ENCODE measurements at regions not wholly inside any gene's neighbourhood (a gene's known extent, or its start where the extent isn't known, plus 50 kb on each side); places are given as distances from the start of the nearest gene placed in this dataset.

- no peak for DNase-seq
Observed at GRCh38 chr4:96193061-96193460, 353.2 kb downstream of the PDHA2 start.

- DNase-seq: no peak
Observed at GRCh38 chr4:96194993-96195392, 355.1 kb downstream of the PDHA2 start.

GRCh38 chr4:96205143-96205936 is 365.4 kb downstream of the PDHA2 start:
- no peak for DNase-seq

DNA sequence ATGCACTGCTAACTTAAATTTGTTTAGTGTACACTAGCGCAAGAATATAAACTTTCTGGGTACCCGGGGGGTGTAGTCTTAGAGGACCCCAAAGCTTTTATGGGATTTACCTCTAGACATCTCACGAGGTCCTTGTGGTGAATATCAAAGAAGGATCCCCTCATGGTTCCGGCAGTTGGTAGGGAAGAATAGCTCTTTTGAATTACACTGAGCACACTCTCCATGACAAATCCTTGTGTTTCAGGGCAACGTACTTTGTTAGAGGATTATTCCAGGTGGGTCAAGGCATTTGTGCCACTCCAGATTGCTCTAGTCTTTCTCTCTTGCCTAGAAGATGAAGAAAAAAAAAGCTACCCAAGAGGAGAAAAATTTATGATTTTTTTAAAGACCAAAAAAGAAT is 387.6 kb downstream of the PDHA2 start:
- no peak for DNase-seq

DNA sequence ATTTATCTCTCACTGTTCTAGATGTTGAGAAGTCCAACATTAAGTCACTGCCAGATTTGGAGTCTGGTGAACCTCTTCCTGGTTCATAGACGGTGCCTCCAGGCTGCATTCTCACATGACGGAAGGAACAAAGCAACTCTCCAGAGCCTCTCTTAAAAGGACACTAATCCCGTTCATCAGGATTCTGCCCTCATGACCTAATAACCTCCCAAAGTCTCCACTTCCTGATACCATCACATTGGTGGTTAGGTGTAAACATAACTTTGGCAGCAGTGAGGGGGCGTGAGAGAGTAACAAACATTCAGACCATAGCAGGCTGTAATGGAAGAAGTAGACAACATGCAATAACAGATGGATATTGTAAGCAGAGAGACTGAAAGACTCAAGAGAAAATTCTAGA is 388.6 kb downstream of the PDHA2 start:
- no peak for DNase-seq

- DNase-seq: no peak
Observed at GRCh38 chr4:96240041-96240440, 400.1 kb downstream of the PDHA2 start.

- no peak for DNase-seq
Observed at GRCh38 chr4:96241819-96242218, 401.9 kb downstream of the PDHA2 start.

GRCh38 chr4:96247096-96247495 is 407.2 kb downstream of the PDHA2 start:
- DNase-seq: no peak

- DNase-seq: no peak
Observed at GRCh38 chr4:96248225-96248624, 408.3 kb downstream of the PDHA2 start.

GRCh38 chr4:96260064-96260682 is 420.3 kb downstream of the PDHA2 start:
- no peak for DNase-seq

GRCh38 chr4:96262057-96262456 is 422.2 kb downstream of the PDHA2 start:
- no peak for DNase-seq

- DNase-seq: no peak
Observed at GRCh38 chr4:96263291-96263690, 423.4 kb downstream of the PDHA2 start.

- no peak for DNase-seq
Observed at GRCh38 chr4:96264941-96265463, 425.1 kb downstream of the PDHA2 start.

DNA sequence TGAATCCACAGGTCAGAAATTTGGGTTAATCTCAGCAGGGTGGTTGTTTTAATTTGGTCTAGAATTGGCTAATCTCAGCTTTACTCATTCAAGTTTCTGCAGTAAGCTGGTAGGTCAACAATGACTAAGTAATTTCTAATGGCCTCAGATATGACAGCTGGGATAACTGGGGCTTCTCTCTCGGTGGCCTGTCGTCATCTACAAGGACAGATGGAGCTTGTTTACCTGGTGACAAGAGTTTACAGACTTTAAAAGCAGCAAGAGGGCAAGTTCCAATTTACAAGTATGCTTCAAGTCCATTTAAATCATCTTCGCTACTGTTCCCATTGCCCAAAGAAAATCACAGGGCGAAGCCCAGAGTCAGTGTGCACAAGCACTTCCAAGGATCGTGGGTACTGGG is 453.9 kb downstream of the PDHA2 start:
- no peak for DNase-seq

GRCh38 chr4:96295143-96295741 is 455.3 kb downstream of the PDHA2 start:
- no peak for DNase-seq

GRCh38 chr4:96301715-96302114 is 461.8 kb downstream of the PDHA2 start:
- no peak for DNase-seq

DNA sequence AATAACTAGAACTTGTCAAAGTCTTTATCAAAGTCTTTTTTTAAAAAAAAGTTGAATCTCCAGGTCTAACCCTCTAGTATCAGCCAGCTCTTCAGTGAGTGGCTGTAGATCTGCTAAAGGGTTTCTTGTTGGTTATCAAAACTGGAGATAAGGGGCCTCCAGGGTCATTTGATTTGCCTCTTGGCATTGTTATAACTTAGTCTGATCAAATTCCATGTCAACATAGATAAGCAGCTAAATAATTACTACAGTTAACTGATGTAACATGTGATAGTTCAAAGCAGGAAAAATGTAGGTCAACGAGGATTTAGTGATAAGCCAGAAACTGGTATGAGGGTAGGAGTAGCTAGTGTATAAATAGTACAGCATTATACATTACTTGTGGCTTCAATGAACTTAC is 465.1 kb downstream of the PDHA2 start:
- DNase-seq: no peak

- no peak for DNase-seq
Observed at GRCh38 chr4:96312046-96312685, 472.3 kb downstream of the PDHA2 start.

DNA sequence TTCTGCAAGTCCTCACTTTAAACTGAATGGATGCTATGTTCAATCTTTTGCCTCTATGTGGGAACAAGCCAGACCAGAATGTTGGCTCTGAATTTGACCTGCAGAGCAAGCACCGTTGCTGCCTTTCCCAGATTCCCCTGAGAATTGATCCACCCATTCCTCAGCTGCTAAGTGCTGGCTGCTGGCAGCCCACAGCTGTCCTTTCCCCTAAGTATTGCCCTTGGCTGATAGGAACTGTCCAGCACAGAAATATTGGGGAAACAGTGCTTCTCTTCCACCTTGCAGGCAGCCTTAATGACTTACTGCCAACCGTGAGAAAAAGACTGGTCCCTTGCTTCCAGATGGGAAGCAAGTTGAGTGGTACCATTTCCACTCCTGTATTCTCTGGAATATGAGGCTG is 475.9 kb downstream of the PDHA2 start:
- no peak for DNase-seq

- DNase-seq: no peak
Observed at GRCh38 chr4:96316776-96317175, 476.9 kb downstream of the PDHA2 start.

DNA sequence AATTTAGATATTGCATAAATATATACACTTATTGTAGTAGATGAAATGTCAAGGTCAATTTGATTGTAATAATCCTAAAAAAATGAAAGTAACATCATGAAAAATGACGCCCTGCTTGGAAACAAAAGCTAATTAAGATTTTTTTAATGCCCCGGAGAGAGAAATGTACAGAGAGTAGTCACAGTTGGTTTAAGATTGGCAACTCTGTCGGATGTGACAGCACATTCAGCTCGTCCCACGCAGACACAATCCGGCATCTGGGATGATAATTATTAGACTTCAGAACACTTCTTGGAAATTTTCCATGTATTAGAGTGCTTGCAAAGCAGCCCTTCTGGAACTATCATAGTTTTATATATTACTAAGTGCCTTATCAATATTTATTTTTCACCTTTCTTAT is 478.0 kb downstream of the PDHA2 start:
- DNase-seq: no peak

GRCh38 chr4:96326846-96327245 is 487.0 kb downstream of the PDHA2 start:
- no peak for DNase-seq

- no peak for DNase-seq
Observed at GRCh38 chr4:96342196-96342595, 502.3 kb downstream of the PDHA2 start.

All from activated CD4-positive, alpha-beta T cell treated with anti-CD3 and anti-CD28 coated beads, Interleukin-2, amount 50 U/mL, for 16 hours (primary cell).